Activated CD8-positive, alpha-beta T cell treated with anti-CD3 and anti-CD28 coated beads for 36 hours (primary cell): ENCODE measurements at regions not wholly inside any gene's neighbourhood (a gene's known extent, or its start where the extent isn't known, plus 50 kb on each side); places are given as distances from the start of the nearest gene placed in this dataset.

Source experiments
- ATAC-seq: fragments of 200-7000 bp; cut with Tn5 transposase; one replicate; pipeline ENCODE4 v1.10.0; 2021; ENCODE audit warnings: mild to moderate bottlenecking, moderate library complexity
- CTCF ChIA-PET: fragments of 350-600 bp; sonication (Branson Sonifier 250); formaldehyde crosslinking; loops from one replicate; lab custom pipeline; 2021; ENCODE audit warnings: antibody characterized with exemption; lab: Charles Lee
- POLR2A ChIA-PET: fragments of 350-600 bp; sonication (Branson Sonifier 250); formaldehyde crosslinking; loops from one replicate; lab custom pipeline; 2021; ENCODE audit warnings: antibody characterized with exemption; lab: Charles Lee
- DNase-seq: peaks from one replicate; pipeline ENCODE4 v3.0.0-alpha.2; 2020
- H3K27ac Mint-ChIP-seq: one replicate; pipeline ENCODE4 v1.8.0; 2021; ENCODE audit warnings: mild to moderate bottlenecking, mixed read lengths
- H3K27me3 Mint-ChIP-seq: one replicate; pipeline ENCODE4 v1.8.0; 2021; ENCODE audit warnings: mixed read lengths
- H3K36me3 Mint-ChIP-seq: one replicate; pipeline ENCODE4 v1.8.0; 2021; ENCODE audit warnings: low read depth, mixed read lengths
- H3K4me1 Mint-ChIP-seq: one replicate; pipeline ENCODE4 v1.8.0; 2021; ENCODE audit warnings: low read depth, mixed read lengths
- H3K4me3 Mint-ChIP-seq: one replicate; pipeline ENCODE4 v1.8.0; 2021; ENCODE audit warnings: mild to moderate bottlenecking, moderate library complexity, mixed read lengths
- H3K9me3 Mint-ChIP-seq: one replicate; pipeline ENCODE4 v1.8.0; 2021; ENCODE audit warnings: mixed read lengths
- intact Hi-C: fragments of 100-400 bp; cut with micrococcal nuclease; formaldehyde crosslinking; loops from one replicate; pipeline ENCODE4 v1.10.0; 2022
- TF ChIP-seq, protein P1 (sequence below): fragments of 200-600 bp; IDR thresholded peaks from one replicate; pipeline ENCODE4 v1.8.0; 2022; ENCODE audit warnings: antibody characterized with exemption, mild to moderate bottlenecking

DNA sequence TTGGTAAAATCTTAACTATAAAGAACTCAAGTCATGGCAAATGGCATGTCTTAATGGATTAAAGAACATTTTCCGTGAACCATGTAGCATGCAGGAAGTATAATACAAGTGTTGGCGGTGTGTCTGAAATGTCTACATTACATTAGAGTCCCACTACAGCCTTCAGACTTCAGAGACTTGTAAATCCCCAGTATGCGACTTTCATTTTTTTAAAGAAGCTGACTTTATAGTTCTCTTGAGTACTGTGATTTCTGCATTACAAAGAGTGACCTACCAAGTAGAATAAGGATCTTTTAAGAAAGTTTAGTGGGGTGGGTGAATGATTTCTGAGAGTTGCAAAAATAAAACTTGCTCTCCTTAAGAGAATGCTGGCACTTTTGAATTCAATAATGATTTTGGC, 140.7 kb upstream of the FN1 start:
- Mint-ChIP-seq H3K9me3 (no peaks in the 10 kb centered on the region), H3K27ac (no peak overlapping the region), H3K4me1 (no peaks in the 10 kb centered on the region), H3K4me3 (no peak overlapping the region), H3K27me3 (peaks cover 1% of the 10 kb centered on the region), H3K36me3 (no peaks in the 10 kb centered on the region)
- TF ChIP-seq, protein P1, sequence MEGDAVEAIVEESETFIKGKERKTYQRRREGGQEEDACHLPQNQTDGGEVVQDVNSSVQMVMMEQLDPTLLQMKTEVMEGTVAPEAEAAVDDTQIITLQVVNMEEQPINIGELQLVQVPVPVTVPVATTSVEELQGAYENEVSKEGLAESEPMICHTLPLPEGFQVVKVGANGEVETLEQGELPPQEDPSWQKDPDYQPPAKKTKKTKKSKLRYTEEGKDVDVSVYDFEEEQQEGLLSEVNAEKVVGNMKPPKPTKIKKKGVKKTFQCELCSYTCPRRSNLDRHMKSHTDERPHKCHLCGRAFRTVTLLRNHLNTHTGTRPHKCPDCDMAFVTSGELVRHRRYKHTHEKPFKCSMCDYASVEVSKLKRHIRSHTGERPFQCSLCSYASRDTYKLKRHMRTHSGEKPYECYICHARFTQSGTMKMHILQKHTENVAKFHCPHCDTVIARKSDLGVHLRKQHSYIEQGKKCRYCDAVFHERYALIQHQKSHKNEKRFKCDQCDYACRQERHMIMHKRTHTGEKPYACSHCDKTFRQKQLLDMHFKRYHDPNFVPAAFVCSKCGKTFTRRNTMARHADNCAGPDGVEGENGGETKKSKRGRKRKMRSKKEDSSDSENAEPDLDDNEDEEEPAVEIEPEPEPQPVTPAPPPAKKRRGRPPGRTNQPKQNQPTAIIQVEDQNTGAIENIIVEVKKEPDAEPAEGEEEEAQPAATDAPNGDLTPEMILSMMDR = no peak
- intact Hi-C loops = no loop called here
- POLR2A ChIA-PET = no interaction called here
- DNase-seq = no peak
- ATAC-seq = no peak
- CTCF ChIA-PET = no interaction called here

DNA sequence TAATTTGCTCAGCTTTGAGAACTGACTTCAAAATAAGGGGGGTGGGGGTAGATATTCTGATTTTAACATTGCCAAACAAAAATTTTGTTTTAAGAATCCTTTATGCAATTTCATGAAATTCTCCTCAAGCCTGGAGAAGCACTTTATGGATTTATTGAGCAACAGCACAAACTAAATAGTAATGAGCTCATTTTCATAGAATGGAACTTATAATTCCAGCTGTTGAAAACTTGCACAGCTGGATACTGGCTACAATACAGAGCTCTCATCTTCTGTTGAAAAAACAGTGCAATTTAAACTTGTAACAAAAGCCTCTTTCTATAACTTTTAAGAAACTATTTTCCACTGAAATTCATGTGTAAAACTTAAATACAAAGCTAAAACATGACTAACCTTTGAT, 137.6 kb upstream of the FN1 start:
- TF ChIP-seq, protein P1 = no peak
- no peaks in the 10 kb centered on the region for H3K4me1 Mint-ChIP-seq

DNA sequence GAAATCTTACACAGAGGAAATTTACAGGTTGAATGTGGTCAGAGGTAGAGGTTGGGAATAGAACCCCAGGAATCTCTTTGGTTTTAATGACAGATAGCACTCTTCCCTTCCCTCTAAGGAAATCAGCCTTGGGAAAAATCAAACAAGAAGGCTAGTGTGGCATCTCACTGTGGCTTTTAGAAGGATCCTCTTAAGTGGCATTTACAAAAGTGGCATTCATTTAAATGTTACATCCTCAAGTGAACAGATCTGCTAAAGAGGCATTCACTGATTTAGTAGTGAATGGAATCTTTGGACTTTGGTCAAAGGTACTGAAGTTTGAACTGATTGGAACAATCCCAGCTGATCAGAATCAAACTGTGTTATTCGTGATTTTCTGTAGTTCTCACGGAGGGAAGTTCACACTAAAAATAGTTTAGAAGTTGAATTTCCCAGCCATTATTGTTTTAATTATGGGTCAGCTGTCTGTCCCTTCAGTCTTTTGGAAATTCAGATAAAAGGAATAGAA, 136.5 kb upstream of the FN1 start:
- Mint-ChIP-seq H3K27me3 (no peaks in the 10 kb centered on the region), H3K36me3 (no peaks in the 10 kb centered on the region), H3K4me3 (no peak overlapping the region), H3K4me1 (no peaks in the 10 kb centered on the region), H3K9me3 (no peaks in the 10 kb centered on the region), H3K27ac (no peak overlapping the region)
- ChIA-PET POLR2A (no interaction called here), CTCF (no interaction called here)
- no peak for DNase-seq
- no peak for ATAC-seq
- intact Hi-C loops = no loop called here
- TF ChIP-seq, protein P1 = no peak

More for the DNA sequence above, 137.6 kb upstream of the FN1 start:
- H3K9me3 Mint-ChIP-seq = no peaks in the 10 kb centered on the region
- H3K27ac Mint-ChIP-seq = no peak overlapping the region
- no peaks in the 10 kb centered on the region for H3K27me3 Mint-ChIP-seq
- DNase-seq (no peak), ATAC-seq (no peak)
- no peaks in the 10 kb centered on the region for H3K36me3 Mint-ChIP-seq
- intact Hi-C loops = no loop called here
- ChIA-PET POLR2A (no interaction called here), CTCF (no interaction called here)
- no peak overlapping the region for H3K4me3 Mint-ChIP-seq

DNA sequence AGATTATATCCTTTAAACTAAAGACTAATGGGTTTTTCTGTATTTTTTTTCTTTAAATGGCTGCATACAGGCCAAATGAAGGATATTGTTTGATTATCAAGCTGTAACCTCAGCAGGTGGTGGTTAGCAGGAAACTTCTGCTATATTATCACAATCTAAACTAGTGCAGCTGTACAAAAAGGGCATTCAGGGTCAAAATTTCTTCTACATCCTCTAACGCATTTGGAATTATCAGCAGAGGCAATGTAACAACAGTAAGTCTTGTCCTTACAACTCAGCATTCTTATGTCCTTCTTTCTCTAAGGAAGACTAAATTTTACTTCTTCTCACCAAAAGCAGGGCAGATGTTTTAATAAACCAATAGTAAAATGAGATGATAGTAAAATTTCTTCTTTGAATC, 135.8 kb upstream of the FN1 start:
- POLR2A ChIA-PET = no interaction called here
- DNase-seq (no peak), ATAC-seq (no peak)
- intact Hi-C loops = no loop called here
- no peaks in the 10 kb centered on the region for H3K4me1 Mint-ChIP-seq
- no peaks in the 10 kb centered on the region for H3K36me3 Mint-ChIP-seq
- no peaks in the 10 kb centered on the region for H3K27me3 Mint-ChIP-seq
- CTCF ChIA-PET = no interaction called here
- TF ChIP-seq, protein P1 = no peak
- H3K4me3 Mint-ChIP-seq = no peak overlapping the region
- H3K27ac Mint-ChIP-seq = no peak overlapping the region
- H3K9me3 Mint-ChIP-seq = no peaks in the 10 kb centered on the region

DNA sequence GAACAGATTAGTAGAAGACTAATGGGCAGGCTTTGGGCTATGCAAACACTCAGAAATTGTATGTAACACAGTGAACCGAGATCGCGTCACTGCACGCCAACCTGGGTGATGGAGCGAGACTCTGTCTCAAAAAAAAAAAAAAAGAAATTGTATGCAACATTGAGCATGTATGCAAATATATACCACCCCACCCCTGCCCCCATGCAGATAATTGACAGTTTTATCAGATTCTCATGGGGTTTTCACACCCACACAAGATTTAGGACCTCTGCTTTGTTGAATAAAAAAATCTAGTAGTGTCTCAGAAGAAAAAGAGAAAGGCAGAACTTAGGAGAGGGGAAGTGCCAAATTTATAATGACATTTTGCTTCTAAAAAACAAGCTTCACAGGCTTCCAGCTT, 131.6 kb upstream of the FN1 start:
- ChIA-PET POLR2A (no interaction called here), CTCF (interaction anchor here (0.5 kb wide), 1 partner anchor 9 kb away, joined by 3 read pairs; no protein-coding TSS in a partner anchor)
- TF ChIP-seq, protein P1 = no peak
- ATAC-seq = no peak
- Mint-ChIP-seq H3K9me3 (no peaks in the 10 kb centered on the region), H3K4me3 (no peak overlapping the region), H3K36me3 (no peaks in the 10 kb centered on the region), H3K27ac (no peak overlapping the region), H3K27me3 (peaks cover 2% of the 10 kb centered on the region), H3K4me1 (no peaks in the 10 kb centered on the region)
- DNase-seq = no peak
- intact Hi-C loops = no loop called here
